ENCODE measurements at regions not wholly inside any gene's neighbourhood (a gene's known extent, or its start where the extent isn't known, plus 50 kb on each side); places are given as distances from the start of the nearest gene placed in this dataset.

- TF ChIP-seq CTCF (IDR thresholded peaks at IDR 0.05; ENCODE audit: control insufficient read depth, extremely low read depth, insufficient read depth) = no peak
- DNase-seq (ENCODE audit: low read depth) = no peak
- no peak overlapping the region for H3K4me3 ChIP-seq (ENCODE audit: low read depth, low read length)
Measured at GRCh38 chr21:35106246-35106835, 57.2 kb upstream of the RUNX1 start.

GRCh38 chr21:35102488-35103371 is 53.6 kb upstream of the RUNX1 start:
- no peak for TF ChIP-seq CTCF (IDR thresholded peaks at IDR 0.05; ENCODE audit: control insufficient read depth, extremely low read depth, insufficient read depth)
- no peak for DNase-seq (ENCODE audit: low read depth)
- no peak overlapping the region for H3K4me3 ChIP-seq (ENCODE audit: low read depth, low read length)

GRCh38 chr21:35100349-35100811 is 51.3 kb upstream of the RUNX1 start:
- DNase-seq (ENCODE audit: low read depth) = no peak
- H3K4me3 ChIP-seq (ENCODE audit: low read depth, low read length) = no peak overlapping the region
- no peak for TF ChIP-seq CTCF (IDR thresholded peaks at IDR 0.05; ENCODE audit: control insufficient read depth, extremely low read depth, insufficient read depth)

- no peak for DNase-seq (ENCODE audit: low read depth)
- TF ChIP-seq CTCF (IDR thresholded peaks at IDR 0.05; ENCODE audit: control insufficient read depth, extremely low read depth, insufficient read depth) = no peak
- no peak overlapping the region for H3K4me3 ChIP-seq (ENCODE audit: low read depth, low read length)
Measured at GRCh38 chr21:35099310-35099709, 50.2 kb upstream of the RUNX1 start.
